ENCODE measurements at regions not wholly inside any gene's neighbourhood (a gene's known extent, or its start where the extent isn't known, plus 50 kb on each side); places are given as distances from the start of the nearest gene placed in this dataset.

- Histone ChIP-seq H3K9me1 (replicated peaks; ENCODE audit: control insufficient read depth, extremely low read depth, insufficient read depth, low read length) (no peaks in the 10 kb centered on the region), H3K9me3 (replicated peaks; ENCODE audit: control insufficient read depth, insufficient read depth, low read length) (no peaks in the 10 kb centered on the region), H2AFZ (ENCODE audit: low read depth, low read length) (no peak overlapping the region), H3K9ac (replicated peaks; ENCODE audit: extremely low read depth, insufficient read depth, low read length) (no peak overlapping the region), H3K27me3 (ENCODE audit: control insufficient read depth in 2 of 2, insufficient read depth in 2 of 2, low read length in 2 of 2) (no peaks in the 10 kb centered on the region), H3K4me3 (replicated peaks in 1 of 3; ENCODE audit: insufficient read depth in 1 of 3, low read depth in 1 of 3, low read length in 3 of 3) (no peak overlapping the region), H4K20me1 (replicated peaks; ENCODE audit: control insufficient read depth, extremely low read depth, insufficient read depth, low read length) (no peaks in the 10 kb centered on the region), H3K27ac (ENCODE audit: insufficient read depth, low read depth, low read length) (no peak overlapping the region), H3K4me2 (ENCODE audit: insufficient read depth, low read length) (no peak overlapping the region), H3K36me3 (ENCODE audit: control insufficient read depth in 2 of 2, extremely low read depth in 1 of 2, insufficient read depth in 2 of 2, low read length in 2 of 2) (no peaks in the 10 kb centered on the region), H3K4me1 (ENCODE audit: control insufficient read depth, extremely low read depth, insufficient read depth, low read length) (peaks cover 33% of the 10 kb centered on the region), H3K79me2 (ENCODE audit: control insufficient read depth, insufficient read depth, low read length) (no peaks in the 10 kb centered on the region)
- BruUV-seq (replicated peaks) = no TSS peak
- DNase-seq (ENCODE audit: low read depth, low spot score) (no peak), FAIRE-seq (no peak)
- ChIA-PET POLR2A (no interaction called here), CTCF (no interaction called here)
- no peak for TF ChIP-seq EZH2 (IDR thresholded peaks at IDR 0.05; ENCODE audit: borderline replicate concordance, low read depth, low read length, severe bottlenecking)
- TF ChIP-seq JUN (IDR thresholded peaks at IDR 0.05; ENCODE audit: borderline replicate concordance, insufficient read depth, insufficient read length, low read depth) = no peak
- TF ChIP-seq POLR2AphosphoS5 (IDR thresholded peaks at IDR 0.05; ENCODE audit: insufficient read depth, low read depth, low read length) = no peak
- no peak for TF ChIP-seq MYC (IDR thresholded peaks at IDR 0.05; ENCODE audit: low read depth, low read length)
- no peak for TF ChIP-seq POLR2A (IDR thresholded peaks at IDR 0.05; ENCODE audit: low read depth, low read length)
- TF ChIP-seq FOS (IDR thresholded peaks at IDR 0.05; ENCODE audit: borderline replicate concordance, insufficient read depth, low read length) = no peak
- no peak for TF ChIP-seq CTCF (IDR thresholded peaks at IDR 0.05; ENCODE audit: extremely low read depth in 1 of 2, insufficient read depth in 1 of 2, low read depth in 1 of 2, low read length in 2 of 2)
- TF ChIP-seq GATA2 (IDR thresholded peaks at IDR 0.05; ENCODE audit: insufficient read depth, insufficient read length, low read depth, low read length) = no peak
- TF ChIP-seq MAX (IDR thresholded peaks at IDR 0.05; ENCODE audit: insufficient read depth, insufficient read length) = no peak
- intact Hi-C loops (cut with micrococcal nuclease) = no loop called here
- dilution Hi-C loops (cut with MboI; ENCODE audit: extremely low pct_ligation_motif_present, low sequenced_read_pairs) = no loop called here
Observed at GRCh38 chr14:26130690-26131089, 467.1 kb downstream of the NOVA1 start.
